Central memory CD8-positive, alpha-beta T cell (primary cell): ENCODE measurements at regions not wholly inside any gene's neighbourhood (a gene's known extent, or its start where the extent isn't known, plus 50 kb on each side); places are given as distances from the start of the nearest gene placed in this dataset.
"Not testable (repeated sequence)": the region's sequence is repeated elsewhere in the genome, so short reads cannot be mapped to it uniquely, and the experiment has no call there.

ENCODE experiments used
- ATAC-seq: fragments of 150-1000 bp; cut with Tn5 transposase; replicated peaks from 2 replicates; pipeline ENCODE4 v1.10.0; 2022; ENCODE audit warnings: mild to moderate bottlenecking, moderate FRiP score, moderate number of reproducible peaks; ENCODE audit not compliant: poor library complexity, severe bottlenecking; ENCODE audit errors: extremely low read depth
- DNase-seq, 2 donors: peaks; one replicate each; pipeline ENCODE4 v3.0.0; 2021; ENCODE audit warnings: low spot score in 2 of 2
- H3K27ac Mint-ChIP-seq: one replicate; pipeline ENCODE4 v1.8.0; 2022; ENCODE audit warnings: low read depth, mild to moderate bottlenecking, moderate library complexity, mixed read lengths
- H3K27me3 Mint-ChIP-seq: one replicate; pipeline ENCODE4 v1.8.0; 2022; ENCODE audit warnings: mixed read lengths
- H3K36me3 Mint-ChIP-seq: one replicate; pipeline ENCODE4 v1.8.0; 2022; ENCODE audit warnings: mild to moderate bottlenecking, moderate library complexity, mixed read lengths; ENCODE audit not compliant: insufficient read depth
- H3K4me1 Mint-ChIP-seq: one replicate; pipeline ENCODE4 v1.8.0; 2022; ENCODE audit warnings: mixed read lengths
- H3K4me3 Mint-ChIP-seq: one replicate; pipeline ENCODE4 v1.8.0; 2022; ENCODE audit warnings: mild to moderate bottlenecking, moderate library complexity, mixed read lengths
- H3K9me3 Mint-ChIP-seq: one replicate; pipeline ENCODE4 v1.8.0; 2022; ENCODE audit warnings: mixed read lengths

GRCh38 chr2:195238826-195239225, 418.2 kb upstream of the SLC39A10 start:
- H3K4me3 Mint-ChIP-seq = no peak overlapping the region
- ATAC-seq (no peak), DNase-seq (no peak)
- no peaks in the 10 kb centered on the region for H3K4me1 Mint-ChIP-seq
- H3K36me3 Mint-ChIP-seq = no peaks in the 10 kb centered on the region
- H3K27ac Mint-ChIP-seq = no peak overlapping the region
- H3K9me3 Mint-ChIP-seq = no peaks in the 10 kb centered on the region
- H3K27me3 Mint-ChIP-seq = peaks cover 40% of the 10 kb centered on the region

- no peak overlapping the region for H3K4me3 Mint-ChIP-seq
- no peaks in the 10 kb centered on the region for H3K36me3 Mint-ChIP-seq
- H3K27ac Mint-ChIP-seq = no peak overlapping the region
- H3K4me1 Mint-ChIP-seq = no peaks in the 10 kb centered on the region
- H3K27me3 Mint-ChIP-seq = peaks cover 40% of the 10 kb centered on the region
- no peaks in the 10 kb centered on the region for H3K9me3 Mint-ChIP-seq
- ATAC-seq = no peak
- no peak for DNase-seq
These were observed 418.6 kb upstream of the SLC39A10 start for GRCh38 chr2:195238379-195238778.

GRCh38 chr2:195228547-195228946, 428.5 kb upstream of the SLC39A10 start:
- not testable (repeated sequence) for H3K27ac Mint-ChIP-seq, H3K27me3 Mint-ChIP-seq, H3K9me3 Mint-ChIP-seq, H3K36me3 Mint-ChIP-seq, ATAC-seq, H3K4me1 Mint-ChIP-seq, DNase-seq, H3K4me3 Mint-ChIP-seq

GRCh38 chr2:195214072-195214471, 443.0 kb upstream of the SLC39A10 start:
- Mint-ChIP-seq H3K9me3 (no peaks in the 10 kb centered on the region), H3K4me1 (no peaks in the 10 kb centered on the region), H3K4me3 (no peak overlapping the region), H3K27me3 (peaks cover 47% of the 10 kb centered on the region), H3K36me3 (no peaks in the 10 kb centered on the region), H3K27ac (no peak overlapping the region)
- DNase-seq (no peak), ATAC-seq (no peak)

GRCh38 chr2:195212586-195212985, 444.4 kb upstream of the SLC39A10 start:
- H3K27ac Mint-ChIP-seq = no peak overlapping the region
- no peaks in the 10 kb centered on the region for H3K4me1 Mint-ChIP-seq
- H3K27me3 Mint-ChIP-seq = peaks cover 53% of the 10 kb centered on the region
- no peaks in the 10 kb centered on the region for H3K36me3 Mint-ChIP-seq
- DNase-seq (no peak), ATAC-seq (no peak)
- H3K4me3 Mint-ChIP-seq = no peak overlapping the region
- no peaks in the 10 kb centered on the region for H3K9me3 Mint-ChIP-seq

GRCh38 chr2:195202163-195202845, 454.7 kb upstream of the SLC39A10 start:
- ATAC-seq (peak; percentile 49), DNase-seq (no peak)
- Mint-ChIP-seq H3K4me3 (no peak overlapping the region), H3K9me3 (no peaks in the 10 kb centered on the region), H3K27me3 (no peaks in the 10 kb centered on the region), H3K4me1 (peaks cover 18% of the 10 kb centered on the region), H3K27ac (no peak overlapping the region), H3K36me3 (no peaks in the 10 kb centered on the region)

GRCh38 chr2:195199864-195200263, 457.2 kb upstream of the SLC39A10 start:
- no peaks in the 10 kb centered on the region for H3K9me3 Mint-ChIP-seq
- DNase-seq (no peak), ATAC-seq (no peak)
- no peak overlapping the region for H3K4me3 Mint-ChIP-seq
- no peaks in the 10 kb centered on the region for H3K27me3 Mint-ChIP-seq
- H3K27ac Mint-ChIP-seq = no peak overlapping the region
- H3K4me1 Mint-ChIP-seq = peaks cover 18% of the 10 kb centered on the region
- H3K36me3 Mint-ChIP-seq = peaks cover 1% of the 10 kb centered on the region

- Mint-ChIP-seq H3K36me3 (no peaks in the 10 kb centered on the region), H3K4me1 (no peaks in the 10 kb centered on the region), H3K27me3 (peaks cover 17% of the 10 kb centered on the region), H3K27ac (no peak overlapping the region), H3K9me3 (no peaks in the 10 kb centered on the region), H3K4me3 (no peak overlapping the region)
- DNase-seq (no peak), ATAC-seq (no peak)
These were observed 475.8 kb upstream of the SLC39A10 start for GRCh38 chr2:195181059-195181705.

- Mint-ChIP-seq H3K27ac (no peak overlapping the region), H3K4me3 (no peak overlapping the region), H3K36me3 (no peaks in the 10 kb centered on the region), H3K4me1 (no peaks in the 10 kb centered on the region), H3K27me3 (no peaks in the 10 kb centered on the region), H3K9me3 (no peaks in the 10 kb centered on the region)
- no peak for ATAC-seq
- no peak for DNase-seq
These were observed 488.7 kb upstream of the SLC39A10 start for GRCh38 chr2:195168369-195168768.

- Mint-ChIP-seq H3K4me3 (no peak overlapping the region), H3K27me3 (peaks cover 10% of the 10 kb centered on the region), H3K4me1 (no peaks in the 10 kb centered on the region), H3K36me3 (no peaks in the 10 kb centered on the region), H3K9me3 (no peaks in the 10 kb centered on the region), H3K27ac (no peak overlapping the region)
- no peak for DNase-seq
- no peak for ATAC-seq
These were observed 492.1 kb upstream of the SLC39A10 start for GRCh38 chr2:195164930-195165329.

GRCh38 chr2:195162918-195163317, 494.1 kb upstream of the SLC39A10 start:
- H3K4me3 Mint-ChIP-seq = no peak overlapping the region
- peaks cover 10% of the 10 kb centered on the region for H3K27me3 Mint-ChIP-seq
- DNase-seq = no peak
- no peak for ATAC-seq
- no peak overlapping the region for H3K27ac Mint-ChIP-seq
- H3K4me1 Mint-ChIP-seq = no peaks in the 10 kb centered on the region
- H3K36me3 Mint-ChIP-seq = no peaks in the 10 kb centered on the region
- H3K9me3 Mint-ChIP-seq = no peaks in the 10 kb centered on the region

GRCh38 chr2:195162194-195162593, 494.8 kb upstream of the SLC39A10 start:
- H3K9me3 Mint-ChIP-seq = no peaks in the 10 kb centered on the region
- DNase-seq (no peak), ATAC-seq (no peak)
- H3K4me1 Mint-ChIP-seq = no peaks in the 10 kb centered on the region
- H3K4me3 Mint-ChIP-seq = no peak overlapping the region
- no peaks in the 10 kb centered on the region for H3K36me3 Mint-ChIP-seq
- H3K27ac Mint-ChIP-seq = no peak overlapping the region
- peaks cover 10% of the 10 kb centered on the region for H3K27me3 Mint-ChIP-seq

GRCh38 chr2:195160963-195161362, 496.1 kb upstream of the SLC39A10 start:
- Mint-ChIP-seq H3K4me1 (no peaks in the 10 kb centered on the region), H3K27ac (no peak overlapping the region), H3K4me3 (no peak overlapping the region), H3K9me3 (no peaks in the 10 kb centered on the region), H3K36me3 (no peaks in the 10 kb centered on the region), H3K27me3 (peaks cover 10% of the 10 kb centered on the region)
- DNase-seq (no peak), ATAC-seq (no peak)
